ENCODE measurements at regions not wholly inside any gene's neighbourhood (a gene's known extent, or its start where the extent isn't known, plus 50 kb on each side); places are given as distances from the start of the nearest gene placed in this dataset.

GRCh38 chr2:47236503-47237215 lies 60.3 kb upstream of the CALM2 start:
- DNase-seq (ENCODE audit: low read depth), result no peak

GRCh38 chr2:47235132-47235531 lies 58.8 kb upstream of the CALM2 start:
- DNase-seq (ENCODE audit: low read depth), result no peak

- no peak for DNase-seq (ENCODE audit: low read depth)
Observed at GRCh38 chr2:47234456-47234855, 58.1 kb upstream of the CALM2 start.

GRCh38 chr2:47232738-47233415 lies 56.6 kb upstream of the CALM2 start:
- no peak for DNase-seq (ENCODE audit: low read depth)

- DNase-seq (ENCODE audit: low read depth), result no peak
Observed at GRCh38 chr2:47230418-47230817, 54.1 kb upstream of the CALM2 start.

GRCh38 chr2:47227532-47228279 lies 51.4 kb upstream of the CALM2 start:
- DNase-seq (ENCODE audit: low read depth), result no peak

- DNase-seq (ENCODE audit: low read depth), result no peak
Observed at GRCh38 chr2:47226923-47227220, 50.6 kb upstream of the CALM2 start.

GRCh38 chr2:47226132-47226922 lies 50.0 kb upstream of the CALM2 start:
- DNase-seq (ENCODE audit: low read depth), result no peak

Data from activated gamma-delta T cell treated with anti-CD3 and anti-CD28 coated beads, Interleukin-2, amount 50 U/mL, for 16 hours (primary cell).